OCI-LY7 (cell line): ENCODE measurements at regions not wholly inside any gene's neighbourhood (a gene's known extent, or its start where the extent isn't known, plus 50 kb on each side); places are given as distances from the start of the nearest gene placed in this dataset.

Source experiments
- CTCF ChIP-seq: fragments of 200-600 bp; sonication (generic); conservative IDR thresholded peaks from 2 replicates; pipeline ENCODE4 v1.5.1; 2014; ENCODE audit warnings: mild to moderate bottlenecking, antibody characterized with exemption, low read length, moderate library complexity, mixed read lengths
- EZH2phosphoT487 ChIP-seq: fragments of 200-600 bp; sonication (generic); IDR thresholded peaks from 2 replicates; pipeline ENCODE4 v1.6.1; 2018; ENCODE audit warnings: low read depth, borderline replicate concordance, mild to moderate bottlenecking, mixed run types, antibody characterized with exemption, low read length, moderate library complexity, mixed read lengths

- TF ChIP-seq CTCF (no peak), EZH2phosphoT487 (no peak)
Observed at GRCh38 chr2:144131042-144131441, 388.9 kb downstream of the ZEB2 start.
